Body of pancreas (tissue), 4 donors: ENCODE measurements at regions not wholly inside any gene's neighbourhood (a gene's known extent, or its start where the extent isn't known, plus 50 kb on each side); places are given as distances from the start of the nearest gene placed in this dataset.

Experiments
- POLR2A ChIP-seq, 3 donors: fragments of 450-650 bp; IDR thresholded peaks; one replicate each; pipeline ENCODE4 v1.6.1; 2016; ENCODE audit warnings: antibody characterized with exemption in 3 of 3, mild to moderate bottlenecking in 2 of 3
- TF ChIP-seq, protein P1 (sequence below), 7 experiments: fragments of 450-650 bp in 4 of 7; fragments of 200-600 bp in 3 of 7; sonication (generic) in 3 of 7; IDR thresholded peaks; one replicate each; pipeline ENCODE4 v1.5.1; 2016 to 2019; ENCODE audit warnings: antibody characterized with exemption in 7 of 7

DNA sequence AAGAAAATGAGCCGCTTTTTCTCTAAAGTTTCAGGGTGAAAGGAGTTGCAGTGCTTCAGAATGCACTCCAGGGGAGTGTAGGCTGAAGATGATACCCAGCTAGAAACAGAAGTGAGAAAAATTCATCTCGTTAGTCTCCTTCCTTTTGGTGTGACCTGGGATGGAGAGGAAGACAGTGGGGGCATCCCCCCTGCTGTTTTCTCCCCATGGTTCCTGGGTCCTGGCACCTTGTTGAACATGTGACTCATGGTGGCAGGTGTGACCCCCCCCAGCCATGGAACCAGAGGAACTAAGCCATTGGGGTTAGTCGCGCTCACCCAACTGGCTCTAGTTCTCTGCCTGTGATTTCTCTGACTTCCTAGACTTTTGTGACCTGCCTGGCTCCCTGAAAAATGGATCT is 424.6 kb downstream of the CSNK1G3 start:
- TF ChIP-seq POLR2A (IDR thresholded peaks at IDR 0.05) = no peak
- TF ChIP-seq, protein P1, sequence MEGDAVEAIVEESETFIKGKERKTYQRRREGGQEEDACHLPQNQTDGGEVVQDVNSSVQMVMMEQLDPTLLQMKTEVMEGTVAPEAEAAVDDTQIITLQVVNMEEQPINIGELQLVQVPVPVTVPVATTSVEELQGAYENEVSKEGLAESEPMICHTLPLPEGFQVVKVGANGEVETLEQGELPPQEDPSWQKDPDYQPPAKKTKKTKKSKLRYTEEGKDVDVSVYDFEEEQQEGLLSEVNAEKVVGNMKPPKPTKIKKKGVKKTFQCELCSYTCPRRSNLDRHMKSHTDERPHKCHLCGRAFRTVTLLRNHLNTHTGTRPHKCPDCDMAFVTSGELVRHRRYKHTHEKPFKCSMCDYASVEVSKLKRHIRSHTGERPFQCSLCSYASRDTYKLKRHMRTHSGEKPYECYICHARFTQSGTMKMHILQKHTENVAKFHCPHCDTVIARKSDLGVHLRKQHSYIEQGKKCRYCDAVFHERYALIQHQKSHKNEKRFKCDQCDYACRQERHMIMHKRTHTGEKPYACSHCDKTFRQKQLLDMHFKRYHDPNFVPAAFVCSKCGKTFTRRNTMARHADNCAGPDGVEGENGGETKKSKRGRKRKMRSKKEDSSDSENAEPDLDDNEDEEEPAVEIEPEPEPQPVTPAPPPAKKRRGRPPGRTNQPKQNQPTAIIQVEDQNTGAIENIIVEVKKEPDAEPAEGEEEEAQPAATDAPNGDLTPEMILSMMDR (IDR thresholded peaks at IDR 0.05) = no peak
